ENCODE measurements at regions not wholly inside any gene's neighbourhood (a gene's known extent, or its start where the extent isn't known, plus 50 kb on each side); places are given as distances from the start of the nearest gene placed in this dataset.

- CTCF ChIA-PET (ENCODE audit: low intra/inter-chr PET ratio): no interaction called here
- H3K4me3 ChIP-seq: no peak overlapping the region
- POLR2A ChIA-PET: interaction anchor here (0.7 to 1.1 kb wide), 2 partner anchors 9 to 62 kb away, joined by 3 read pairs; no protein-coding TSS in a partner anchor
- BruUV-seq (replicated peaks): no TSS peak
- no peaks in the 10 kb centered on the region for H3K79me2 ChIP-seq (ENCODE audit: control insufficient read depth, insufficient read depth, low read length)
- H3K27ac ChIP-seq (ENCODE audit: extremely low read depth, low read depth, low read length): no peak overlapping the region
- no peaks in the 10 kb centered on the region for H3K9me3 ChIP-seq (replicated peaks; ENCODE audit: control insufficient read depth, insufficient read depth, low read depth, low read length)
- intact Hi-C loops (cut with micrococcal nuclease): loop anchor here (5.0 kb wide), 1 partner anchor 89 kb away; no protein-coding TSS in a partner anchor
- ATAC-seq (no peak), FAIRE-seq (no peak), DNase-seq (ENCODE audit: extremely low read depth in 1 of 4, low spot score in 3 of 4) (no peak)
- peaks cover 26 to 69% of the 10 kb centered on the region in 2 experiments for H3K27me3 ChIP-seq (ENCODE audit: control insufficient read depth in 2 of 2, insufficient read depth in 2 of 2, low read length in 2 of 2)
- in situ Hi-C loops (cut with MboI): no loop called here
- no peaks in the 10 kb centered on the region for H3K36me3 ChIP-seq (ENCODE audit: control insufficient read depth, insufficient read depth, low read length)
- no peak overlapping the region for H2AFZ ChIP-seq (ENCODE audit: low read depth, low read length)
- no peak overlapping the region for H3K9ac ChIP-seq (ENCODE audit: insufficient read depth in 1 of 2, low read depth in 2 of 2, low read length in 2 of 2)
- no peaks in the 10 kb centered on the region; a peak in 1 of 5 replicates for H3K4me1 ChIP-seq (replicated peaks in 1 of 2; ENCODE audit: control insufficient read depth in 2 of 2, insufficient read depth in 2 of 2, low read length in 2 of 2)
- WGBS (ENCODE audit: insufficient coverage, low coverage, missing lambda C conversion rate): 0% methylated on average over 13 of the region's 13 CpGs
- H3K9me1 ChIP-seq (ENCODE audit: control insufficient read depth, insufficient read depth, low read length): no peaks in the 10 kb centered on the region
- no peak overlapping the region for H3K4me2 ChIP-seq (ENCODE audit: insufficient read depth, low read length)
- no peak for TF ChIP-seq THRAP3 (IDR thresholded peaks at IDR 0.05; ENCODE audit: borderline replicate concordance)
- no peak for TF ChIP-seq CBX2 (IDR thresholded peaks at IDR 0.05; ENCODE audit: insufficient read depth, low read length, poor library complexity, severe bottlenecking)
- no peak for TF ChIP-seq ADNP (tag; IDR thresholded peaks at IDR 0.05)
- no peak for TF ChIP-seq NR3C1 (CRISPR knock-in tag; IDR thresholded peaks at IDR 0.05)
- TF ChIP-seq PURB (CRISPR knock-in tag; IDR thresholded peaks at IDR 0.05; ENCODE audit: low read depth): no peak
- no peak for TF ChIP-seq LEF1 (IDR thresholded peaks at IDR 0.05)
- no peak for TF ChIP-seq NCOA1 (IDR thresholded peaks at IDR 0.05; ENCODE audit: low read depth)
- no peak for TF ChIP-seq ZKSCAN1 (IDR thresholded peaks at IDR 0.05; ENCODE audit: low read depth, low read length)
- TF ChIP-seq ZKSCAN8 (CRISPR knock-in tag; IDR thresholded peaks at IDR 0.05): no peak
- TF ChIP-seq TFAM (CRISPR knock-in tag; conservative IDR thresholded peaks at IDR 0.05): no peak
- no peak for TF ChIP-seq NCOA2 (IDR thresholded peaks at IDR 0.05; ENCODE audit: partially characterized antibody in 2 of 2)
- no peak for TF ChIP-seq ZBTB43 (CRISPR knock-in tag; IDR thresholded peaks at IDR 0.05)
- TF ChIP-seq IRF2 (CRISPR knock-in tag; IDR thresholded peaks at IDR 0.05): no peak
- TF ChIP-seq, protein P1, sequence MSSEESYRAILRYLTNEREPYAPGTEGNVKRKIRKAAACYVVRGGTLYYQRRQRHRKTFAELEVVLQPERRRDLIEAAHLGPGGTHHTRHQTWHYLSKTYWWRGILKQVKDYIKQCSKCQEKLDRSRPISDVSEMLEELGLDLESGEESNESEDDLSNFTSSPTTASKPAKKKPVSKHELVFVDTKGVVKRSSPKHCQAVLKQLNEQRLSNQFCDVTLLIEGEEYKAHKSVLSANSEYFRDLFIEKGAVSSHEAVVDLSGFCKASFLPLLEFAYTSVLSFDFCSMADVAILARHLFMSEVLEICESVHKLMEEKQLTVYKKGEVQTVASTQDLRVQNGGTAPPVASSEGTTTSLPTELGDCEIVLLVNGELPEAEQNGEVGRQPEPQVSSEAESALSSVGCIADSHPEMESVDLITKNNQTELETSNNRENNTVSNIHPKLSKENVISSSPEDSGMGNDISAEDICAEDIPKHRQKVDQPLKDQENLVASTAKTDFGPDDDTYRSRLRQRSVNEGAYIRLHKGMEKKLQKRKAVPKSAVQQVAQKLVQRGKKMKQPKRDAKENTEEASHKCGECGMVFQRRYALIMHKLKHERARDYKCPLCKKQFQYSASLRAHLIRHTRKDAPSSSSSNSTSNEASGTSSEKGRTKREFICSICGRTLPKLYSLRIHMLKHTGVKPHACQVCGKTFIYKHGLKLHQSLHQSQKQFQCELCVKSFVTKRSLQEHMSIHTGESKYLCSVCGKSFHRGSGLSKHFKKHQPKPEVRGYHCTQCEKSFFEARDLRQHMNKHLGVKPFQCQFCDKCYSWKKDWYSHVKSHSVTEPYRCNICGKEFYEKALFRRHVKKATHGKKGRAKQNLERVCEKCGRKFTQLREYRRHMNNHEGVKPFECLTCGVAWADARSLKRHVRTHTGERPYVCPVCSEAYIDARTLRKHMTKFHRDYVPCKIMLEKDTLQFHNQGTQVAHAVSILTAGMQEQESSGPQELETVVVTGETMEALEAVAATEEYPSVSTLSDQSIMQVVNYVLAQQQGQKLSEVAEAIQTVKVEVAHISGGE (CRISPR knock-in tag; IDR thresholded peaks at IDR 0.05): no peak
- TF ChIP-seq PCBP2 (IDR thresholded peaks at IDR 0.05; ENCODE audit: low read depth, low read length, poor library complexity, severe bottlenecking): no peak
- TF ChIP-seq ESRRA (IDR thresholded peaks at IDR 0.05; ENCODE audit: borderline replicate concordance, low read depth): no peak
- TF ChIP-seq GATAD2A (IDR thresholded peaks at IDR 0.05): no peak
- H4K20me1 ChIP-seq (replicated peaks; ENCODE audit: control insufficient read depth, insufficient read depth, low read length): peaks cover 11% of the 10 kb centered on the region
Measured at GRCh38 chr7:131636092-131636491, 79.7 kb upstream of the PODXL start.
